ENCODE measurements at regions not wholly inside any gene's neighbourhood (a gene's known extent, or its start where the extent isn't known, plus 50 kb on each side); places are given as distances from the start of the nearest gene placed in this dataset.
"Not testable (repeated sequence)": the region's sequence is repeated elsewhere in the genome, so short reads cannot be mapped to it uniquely, and the experiment has no call there.

- DNase-seq (ENCODE audit: low read depth): no peak
Measured at GRCh38 chr15:77881950-77882349, 195.6 kb downstream of the TBC1D2B start.

- not testable (repeated sequence) for DNase-seq (ENCODE audit: low read depth)
Measured at GRCh38 chr15:77881535-77881934, 196.0 kb downstream of the TBC1D2B start.

- not testable (repeated sequence) for DNase-seq (ENCODE audit: low read depth)
Measured at GRCh38 chr15:77879466-77879865, 198.0 kb downstream of the TBC1D2B start.

DNA sequence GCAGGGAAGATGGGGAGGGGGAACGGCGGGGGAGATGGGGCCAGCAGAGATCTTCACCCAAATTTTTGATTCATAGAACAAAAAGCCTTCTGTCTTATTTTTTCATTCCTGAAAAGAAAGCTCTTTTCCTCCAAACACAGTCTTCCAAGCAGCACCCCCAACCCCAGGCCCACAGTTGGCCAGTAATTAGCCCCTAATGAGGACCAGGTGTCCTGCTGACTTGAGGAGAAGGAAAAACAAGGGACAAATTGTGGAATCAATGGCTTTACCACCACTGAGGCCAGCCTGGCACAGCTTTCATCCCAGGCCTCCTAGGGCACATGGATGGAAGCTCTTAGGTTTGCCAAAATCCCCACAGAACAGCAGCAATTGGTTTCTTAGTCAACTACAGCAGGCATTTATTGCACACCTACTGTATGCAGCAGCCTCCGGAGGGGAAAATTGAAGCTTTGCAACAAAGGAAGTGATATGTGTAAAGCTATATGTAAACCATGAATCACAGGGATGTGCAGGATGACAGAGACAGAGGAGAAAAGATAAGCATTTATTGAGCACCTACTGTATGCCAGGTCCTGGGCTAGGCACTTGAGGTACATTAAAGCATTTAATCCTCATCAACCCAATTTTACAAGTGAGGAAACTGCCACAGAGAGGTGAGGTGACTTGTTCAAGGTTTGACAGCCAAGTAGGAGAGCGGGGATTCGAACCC lies 199.5 kb downstream of the TBC1D2B start:
- no peak for DNase-seq (ENCODE audit: low read depth)

DNA sequence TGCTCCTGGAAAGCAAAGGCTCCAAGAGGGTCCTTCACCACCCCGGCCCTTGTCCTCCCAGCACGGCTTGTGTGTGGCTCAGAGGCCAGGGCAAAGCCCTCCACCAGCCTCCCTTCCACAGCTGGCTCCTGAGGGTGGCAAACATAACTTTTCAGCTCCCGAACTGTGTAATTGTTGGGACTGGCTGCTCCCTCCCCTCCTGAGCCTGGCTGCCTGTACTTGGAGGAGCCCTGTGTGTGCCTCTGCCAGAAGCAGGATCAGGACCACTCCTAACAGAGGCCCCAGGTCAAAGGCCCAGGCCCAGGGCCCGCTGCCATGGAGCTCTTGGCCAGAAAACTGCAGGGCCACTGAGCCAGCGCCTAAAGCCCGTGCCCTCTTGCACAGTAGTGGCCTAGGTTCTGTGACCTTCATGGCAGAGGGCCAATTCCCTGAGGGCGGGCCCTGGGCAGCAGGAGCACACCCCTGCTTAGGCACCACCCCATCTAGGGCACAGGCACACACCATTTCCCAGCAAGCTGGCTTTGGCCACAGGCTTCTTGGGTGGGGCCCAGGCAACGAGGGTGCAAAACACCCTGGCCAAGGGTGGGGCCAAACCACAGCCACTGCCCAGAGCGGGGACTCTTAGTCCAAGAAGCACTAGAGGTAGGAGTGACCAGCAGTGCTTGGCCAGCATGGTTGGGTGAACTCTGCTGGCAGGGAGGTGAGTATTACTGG lies 201.2 kb downstream of the TBC1D2B start:
- DNase-seq (ENCODE audit: low read depth): not testable (repeated sequence)

DNA sequence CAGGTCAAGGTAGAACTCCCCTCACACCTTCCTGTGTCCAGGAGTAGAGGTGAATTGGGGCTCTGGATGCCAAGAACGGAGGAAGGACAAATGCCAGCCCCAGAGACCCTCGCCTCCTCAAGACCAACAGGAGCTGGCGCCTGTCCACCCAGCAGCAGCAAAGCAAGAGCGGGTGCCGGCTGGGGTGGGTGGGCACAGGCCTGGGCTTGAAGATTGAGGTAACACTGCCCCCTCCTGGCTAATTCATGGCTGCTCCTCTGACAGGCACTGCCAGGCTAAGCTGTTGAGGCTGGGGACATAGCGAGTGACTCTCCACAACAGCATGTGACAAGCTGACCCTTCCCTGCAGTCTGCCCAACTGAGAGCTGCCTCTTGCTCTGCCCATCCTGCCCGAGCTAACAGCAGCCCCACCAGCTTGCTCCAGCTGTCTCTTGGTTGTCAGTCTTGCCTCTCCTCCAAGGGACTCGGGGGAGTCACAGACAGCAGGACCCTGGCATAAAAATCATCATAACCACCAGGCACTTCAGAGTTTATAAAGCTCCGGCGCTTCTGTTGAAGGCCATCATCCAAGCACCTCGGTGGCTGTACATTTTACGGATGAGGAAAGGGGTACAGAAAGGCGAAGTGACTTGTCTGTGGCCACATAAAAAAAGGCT lies 202.3 kb downstream of the TBC1D2B start:
- DNase-seq (ENCODE audit: low read depth): peak; percentile 44

DNA sequence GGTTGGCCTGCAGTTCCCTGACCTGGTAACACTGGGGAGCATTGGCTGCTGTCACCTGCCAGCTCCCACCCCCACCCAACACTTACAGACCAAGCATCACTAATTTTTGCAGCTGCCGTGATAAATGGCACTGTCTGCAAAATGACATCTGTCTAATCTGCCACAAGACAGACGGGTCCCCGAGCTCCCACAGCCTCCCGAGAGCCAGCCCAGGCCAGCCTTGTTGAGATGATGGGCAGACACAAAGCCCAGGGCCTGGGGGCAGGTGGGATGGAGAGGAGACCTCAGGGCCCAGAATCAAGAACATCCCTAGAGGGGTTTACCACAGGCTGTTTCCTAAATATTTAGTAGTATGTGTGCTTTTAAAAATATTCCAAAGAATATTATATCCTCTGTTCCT lies 203.4 kb downstream of the TBC1D2B start:
- DNase-seq (ENCODE audit: low read depth): no peak

- DNase-seq (ENCODE audit: low read depth): not testable (repeated sequence)
Measured at GRCh38 chr15:77872521-77873425, 204.7 kb downstream of the TBC1D2B start.

DNA sequence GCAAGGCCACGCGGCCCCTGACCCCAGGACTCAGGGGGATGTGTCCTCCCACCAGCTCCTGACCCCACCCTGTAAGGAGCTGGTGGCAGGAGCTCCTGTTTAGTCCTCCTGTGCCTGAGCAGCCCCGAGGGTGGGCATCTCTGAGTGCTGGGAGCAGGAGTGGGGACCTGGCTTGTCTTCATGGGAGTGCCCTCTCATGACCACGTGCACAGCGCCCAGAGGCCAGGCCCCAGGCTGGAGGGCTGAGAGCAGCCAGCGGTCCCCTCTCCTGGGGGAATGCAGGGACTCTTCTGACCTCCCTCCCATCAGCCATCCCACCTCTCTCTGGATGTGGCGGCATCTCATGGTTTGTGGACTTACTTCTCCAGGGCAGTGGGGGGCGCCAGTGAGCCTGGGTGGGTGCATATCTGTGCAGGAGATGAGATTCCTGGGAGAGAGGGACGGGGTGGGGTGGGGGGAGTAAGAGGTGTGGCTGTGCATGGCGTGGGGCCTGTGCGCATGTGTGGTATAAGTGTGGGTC lies 205.6 kb downstream of the TBC1D2B start:
- no peak for DNase-seq (ENCODE audit: low read depth)

- DNase-seq (ENCODE audit: low read depth): peak; percentile 64
Measured at GRCh38 chr15:77870195-77871065, 207.1 kb downstream of the TBC1D2B start.

GRCh38 chr15:77869021-77869895 lies 208.3 kb downstream of the TBC1D2B start:
- peak; percentile 77 for DNase-seq (ENCODE audit: low read depth)

DNA sequence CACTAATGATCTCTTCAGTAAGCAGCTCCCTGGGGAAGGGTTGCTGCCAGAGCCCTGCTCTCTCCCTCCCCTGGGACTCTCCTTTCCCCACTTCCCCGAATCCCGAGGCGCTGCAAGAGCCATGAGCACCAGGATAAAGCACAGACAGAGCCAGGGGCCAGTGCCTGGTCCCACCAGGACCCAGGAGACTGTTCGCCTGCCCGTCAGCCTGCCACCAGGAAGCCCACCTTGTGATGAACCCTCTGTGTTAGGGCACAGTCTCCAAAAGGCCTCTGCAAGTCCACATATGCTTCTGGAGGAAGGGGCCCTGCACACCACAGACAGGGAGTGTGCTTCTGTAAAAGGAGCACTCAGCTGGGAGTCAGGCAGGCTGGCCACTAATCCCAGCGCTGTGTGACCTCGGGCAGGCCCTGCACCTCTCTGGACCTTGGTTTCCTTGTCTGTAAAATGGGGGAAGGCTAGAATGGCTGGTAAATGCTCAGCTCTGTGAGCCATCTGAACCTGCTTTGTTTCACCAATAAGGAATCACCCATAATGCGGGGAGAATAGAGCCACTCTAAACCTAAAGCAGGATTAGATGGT lies 209.4 kb downstream of the TBC1D2B start:
- DNase-seq (ENCODE audit: low read depth): not testable (repeated sequence)

DNA sequence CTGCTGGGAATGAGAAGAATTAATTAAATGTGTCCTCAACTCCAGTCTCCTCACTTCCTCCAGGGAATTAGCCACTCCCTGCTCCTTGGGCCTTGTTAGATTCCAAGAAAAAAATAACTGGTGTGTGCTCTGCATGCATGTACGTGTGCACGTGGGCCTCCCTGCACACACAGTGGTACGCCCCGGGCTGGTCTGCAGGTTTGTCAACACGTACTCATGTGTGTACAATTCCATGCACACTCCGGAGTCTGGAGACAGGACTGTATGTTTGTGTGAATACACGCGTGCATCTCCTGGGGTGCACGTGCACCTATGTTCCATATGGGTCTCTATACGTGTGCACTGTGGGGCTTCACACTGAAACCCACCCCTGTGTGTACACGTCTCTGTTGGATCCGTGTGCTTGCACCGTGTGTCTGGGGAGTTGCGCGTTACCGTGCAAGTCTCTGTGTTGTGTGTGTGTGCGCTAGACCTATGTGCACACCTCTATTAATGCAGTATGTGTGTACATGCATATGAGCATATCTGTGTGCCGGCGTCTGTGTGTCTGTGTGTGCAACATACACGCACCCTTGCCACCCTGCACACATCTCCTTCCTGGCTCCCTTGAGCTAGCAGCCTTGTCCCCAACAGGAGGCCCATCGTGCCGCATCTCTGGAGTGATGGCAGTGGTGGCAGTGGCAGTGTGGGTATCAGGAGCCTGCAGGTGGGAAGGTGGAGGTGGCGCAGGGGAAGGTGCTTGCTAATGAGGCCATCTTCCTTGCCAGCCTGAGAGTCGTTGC lies 210.1 kb downstream of the TBC1D2B start:
- DNase-seq (ENCODE audit: low read depth): no peak

DNA sequence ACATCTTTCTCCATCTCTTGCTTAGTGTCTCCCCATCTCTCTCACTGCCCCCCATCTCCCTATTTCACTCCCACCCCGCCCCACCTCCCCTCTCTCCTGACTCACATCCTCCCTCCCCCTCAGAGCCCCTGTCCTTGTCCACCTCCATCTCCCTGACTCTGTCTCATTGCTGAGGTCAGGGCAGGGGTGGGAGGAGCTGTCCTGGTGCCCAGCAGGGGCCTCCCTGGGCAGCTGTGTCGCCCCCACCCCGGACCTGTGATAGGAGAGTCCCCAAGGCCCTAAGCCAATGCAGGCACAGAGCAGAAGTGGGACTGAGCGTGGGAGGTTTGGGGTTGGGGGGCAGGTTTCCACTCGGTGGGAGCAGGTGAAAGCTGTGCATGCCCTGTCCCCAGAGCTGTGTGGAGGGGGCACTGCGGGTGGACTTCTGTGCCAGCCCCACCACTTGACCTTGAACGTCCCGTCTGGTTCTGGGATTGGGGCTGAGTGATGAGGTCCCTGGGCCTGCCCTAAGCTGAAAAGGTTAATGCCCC lies 210.8 kb downstream of the TBC1D2B start:
- DNase-seq (ENCODE audit: low read depth): no peak

DNA sequence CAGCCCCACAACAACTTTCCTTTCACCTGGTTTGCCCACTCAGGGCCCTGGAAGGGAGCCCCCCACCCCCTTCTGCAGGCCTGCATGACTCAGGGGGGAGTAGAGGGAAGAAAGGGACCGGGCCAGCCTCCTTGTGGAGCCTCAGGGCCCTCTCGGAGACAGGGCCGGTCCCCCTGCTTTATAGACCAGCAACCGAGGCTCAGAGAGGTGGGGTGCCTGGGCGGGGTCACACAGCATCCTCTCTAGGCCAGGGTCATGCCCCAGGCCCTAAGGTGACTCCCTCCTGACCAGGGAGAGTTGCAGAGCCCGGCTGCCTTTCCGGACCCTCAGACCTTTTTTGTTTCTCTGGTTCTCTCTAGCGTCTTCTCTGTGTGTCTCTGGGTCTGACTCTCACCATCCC lies 211.3 kb downstream of the TBC1D2B start:
- no peak for DNase-seq (ENCODE audit: low read depth)

DNA sequence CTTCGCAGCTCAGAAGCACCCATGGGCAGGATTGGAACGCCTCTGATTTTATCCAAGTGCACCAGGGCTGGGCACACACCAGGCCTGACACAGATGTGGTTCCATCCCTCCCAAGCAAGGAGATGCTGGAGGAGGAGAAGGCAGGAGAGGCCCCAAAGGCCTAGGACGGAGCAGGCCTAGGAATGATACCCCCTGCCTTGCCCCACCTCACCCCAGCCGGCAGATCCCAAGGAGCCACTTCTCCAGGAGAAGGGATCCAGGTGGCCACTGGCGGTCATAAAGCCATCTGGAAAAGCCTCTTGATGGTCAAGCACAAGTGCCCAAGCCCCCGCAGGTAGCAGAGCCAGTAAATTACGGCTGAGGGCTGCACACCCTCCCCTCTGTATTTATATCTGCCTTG lies 211.8 kb downstream of the TBC1D2B start:
- DNase-seq (ENCODE audit: low read depth): no peak

DNA sequence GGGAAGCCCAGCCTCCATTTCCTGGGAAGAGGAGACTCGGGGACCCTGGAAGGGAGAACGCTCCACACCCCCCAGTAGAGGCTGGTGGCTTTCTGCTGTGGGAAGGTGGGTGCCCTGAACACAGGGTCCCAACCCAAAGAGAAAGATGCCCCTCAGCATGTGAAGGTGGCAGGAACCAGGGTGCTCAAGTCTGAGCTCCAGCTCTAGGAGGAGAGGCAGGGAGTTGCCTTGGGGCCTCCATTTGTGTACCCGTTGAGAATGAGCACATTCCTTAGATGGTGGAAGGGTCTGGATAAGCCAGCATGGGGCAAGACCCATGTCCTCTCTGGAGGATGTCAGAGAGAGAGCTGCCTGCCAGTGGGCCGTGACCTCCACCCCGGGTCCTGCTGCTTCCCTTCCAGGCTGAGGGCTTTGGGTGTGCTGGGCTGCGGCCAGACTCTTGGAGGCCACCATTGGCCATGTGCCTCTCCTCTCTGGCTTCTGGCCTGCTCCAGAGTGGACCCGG lies 212.4 kb downstream of the TBC1D2B start:
- DNase-seq (ENCODE audit: low read depth): no peak
